ENCODE measurements at regions not wholly inside any gene's neighbourhood (a gene's known extent, or its start where the extent isn't known, plus 50 kb on each side); places are given as distances from the start of the nearest gene placed in this dataset.

DNA sequence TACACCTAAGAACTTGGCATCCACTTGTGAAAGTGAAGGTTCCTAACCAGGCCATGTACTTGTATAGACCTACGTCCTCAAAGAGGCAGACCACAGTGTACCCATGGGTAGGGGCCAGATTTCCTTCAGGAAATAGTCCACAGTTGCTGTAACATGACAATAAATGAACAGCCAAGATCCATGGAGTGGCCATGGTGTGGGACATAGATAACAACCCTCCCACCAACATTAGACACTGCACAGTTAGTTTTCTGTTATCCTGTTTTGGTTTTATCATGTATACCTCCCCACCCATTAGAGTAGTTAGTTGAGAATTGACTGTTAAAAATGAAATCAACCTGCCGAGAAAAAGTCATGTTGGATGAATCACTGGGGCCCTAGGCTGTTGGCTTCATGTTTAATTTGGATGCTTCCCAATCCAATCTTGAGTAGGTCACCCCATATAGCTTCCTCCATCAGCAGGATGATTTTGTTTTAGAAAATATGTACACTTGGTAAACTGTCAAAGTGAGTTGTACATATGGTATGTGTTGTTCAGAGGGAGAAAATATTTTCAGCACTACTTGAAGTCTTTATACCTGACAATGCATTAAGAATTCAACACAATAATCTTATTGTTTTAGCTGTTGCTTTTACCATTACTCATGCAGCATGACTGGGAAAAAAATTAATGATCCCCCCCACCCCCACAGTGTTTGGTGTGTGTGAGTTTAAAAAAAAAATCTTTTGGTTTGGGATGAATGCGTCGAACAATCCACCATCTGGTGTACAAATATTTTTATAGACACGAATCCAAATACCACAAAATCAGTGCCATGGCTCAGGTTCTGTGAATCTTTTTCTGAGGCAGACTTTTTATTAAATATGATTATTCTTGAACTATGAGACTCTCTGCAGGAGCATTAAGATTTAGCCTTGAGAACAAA, 88.3 kb upstream of the ARHGAP29 start:
- DNase-seq, result no peak

DNA sequence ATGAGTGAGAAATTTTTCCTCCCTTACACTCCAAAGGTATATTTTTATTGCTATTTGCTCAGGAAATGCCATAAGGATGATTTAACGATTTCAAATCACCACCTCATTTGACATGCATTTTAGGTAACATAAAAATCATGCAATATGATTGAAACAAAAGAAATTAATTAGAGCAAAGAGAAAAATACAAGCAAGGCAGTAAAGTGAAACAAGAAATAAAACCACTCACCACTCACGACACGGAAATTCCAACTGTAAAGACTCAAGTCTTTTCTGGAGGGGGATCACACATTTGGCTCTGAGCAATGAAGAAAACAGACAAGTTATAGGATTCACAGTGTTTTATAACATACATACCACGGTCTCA, 86.8 kb upstream of the ARHGAP29 start:
- DNase-seq, result no peak

DNA sequence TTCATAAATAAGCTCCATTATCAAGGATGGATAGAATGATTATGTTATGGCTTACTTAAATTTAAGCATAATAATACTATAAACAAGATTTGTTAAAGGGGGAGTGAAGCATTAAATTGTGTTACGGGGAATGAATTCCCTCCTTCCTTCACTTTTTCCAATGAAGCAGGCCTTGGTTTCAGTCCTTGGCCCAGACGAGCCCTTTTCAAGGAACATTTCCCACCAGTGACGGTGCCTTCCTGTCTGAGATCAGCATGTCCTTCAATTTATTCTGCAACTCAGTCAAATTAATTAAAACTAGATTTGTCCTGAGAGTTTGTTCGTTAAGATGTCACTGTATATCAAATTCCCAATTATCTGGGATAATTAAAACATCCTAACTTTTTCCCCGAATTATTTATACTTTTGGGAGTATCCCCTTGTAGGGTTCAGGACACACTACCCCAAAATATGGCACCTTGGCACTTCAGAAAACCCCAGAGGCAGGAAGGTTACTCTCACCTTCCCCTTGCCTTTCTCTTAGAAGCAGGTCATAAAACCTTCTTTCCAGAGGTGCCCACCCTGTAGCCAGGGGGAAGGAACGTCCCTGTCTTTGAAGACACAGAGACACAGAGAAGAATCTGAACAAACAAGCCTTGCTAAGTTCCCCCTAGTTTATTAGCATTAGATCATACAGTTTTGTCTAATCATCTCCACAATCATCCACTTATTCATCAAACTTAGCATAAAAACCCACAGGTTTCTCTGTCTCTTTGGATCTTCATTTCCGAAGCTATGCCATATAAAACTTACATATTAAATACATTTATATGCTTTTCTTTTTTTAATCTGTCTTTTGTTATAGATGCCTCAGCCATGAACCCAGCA, 86.2 kb upstream of the ARHGAP29 start:
- DNase-seq, result no peak

DNA sequence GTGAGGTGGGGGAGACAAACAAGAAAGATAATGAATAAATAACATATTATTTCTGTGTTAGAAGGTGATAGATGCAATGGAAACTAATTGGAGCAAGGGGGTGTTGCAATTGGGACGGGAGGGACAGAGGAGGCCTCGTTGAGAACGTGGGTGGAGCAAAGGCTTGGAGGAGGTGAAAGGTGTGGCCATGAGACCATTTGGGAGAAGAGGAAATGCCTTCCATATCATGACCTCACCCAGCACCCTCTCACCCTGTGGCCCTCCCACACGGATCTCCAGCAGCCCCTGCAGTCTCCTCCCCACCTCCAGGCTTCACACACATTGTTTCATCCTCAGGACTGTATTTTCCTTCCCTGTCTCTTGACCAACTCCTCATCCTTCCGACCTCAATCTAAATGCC, 85.3 kb upstream of the ARHGAP29 start:
- DNase-seq, result no peak

DNA sequence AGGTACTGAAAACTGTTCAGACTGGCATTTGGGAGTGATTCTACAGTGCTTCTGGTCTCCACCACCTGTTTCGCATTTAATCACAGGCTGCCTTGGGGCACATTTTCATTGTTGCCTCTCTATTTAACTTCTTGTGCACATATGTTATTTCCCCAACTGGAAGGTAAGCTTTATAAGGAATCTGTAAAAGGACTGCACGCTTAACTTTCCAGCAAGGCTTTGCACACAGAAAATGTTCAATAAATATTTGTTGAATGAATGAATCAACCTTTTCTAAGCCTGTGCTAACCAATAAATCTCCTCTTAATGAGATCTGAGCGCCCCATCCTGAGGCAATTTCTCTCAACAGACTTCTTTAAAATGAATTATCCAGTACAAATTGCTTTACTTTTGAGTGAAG, 84.3 kb upstream of the ARHGAP29 start:
- no peak for DNase-seq

DNA sequence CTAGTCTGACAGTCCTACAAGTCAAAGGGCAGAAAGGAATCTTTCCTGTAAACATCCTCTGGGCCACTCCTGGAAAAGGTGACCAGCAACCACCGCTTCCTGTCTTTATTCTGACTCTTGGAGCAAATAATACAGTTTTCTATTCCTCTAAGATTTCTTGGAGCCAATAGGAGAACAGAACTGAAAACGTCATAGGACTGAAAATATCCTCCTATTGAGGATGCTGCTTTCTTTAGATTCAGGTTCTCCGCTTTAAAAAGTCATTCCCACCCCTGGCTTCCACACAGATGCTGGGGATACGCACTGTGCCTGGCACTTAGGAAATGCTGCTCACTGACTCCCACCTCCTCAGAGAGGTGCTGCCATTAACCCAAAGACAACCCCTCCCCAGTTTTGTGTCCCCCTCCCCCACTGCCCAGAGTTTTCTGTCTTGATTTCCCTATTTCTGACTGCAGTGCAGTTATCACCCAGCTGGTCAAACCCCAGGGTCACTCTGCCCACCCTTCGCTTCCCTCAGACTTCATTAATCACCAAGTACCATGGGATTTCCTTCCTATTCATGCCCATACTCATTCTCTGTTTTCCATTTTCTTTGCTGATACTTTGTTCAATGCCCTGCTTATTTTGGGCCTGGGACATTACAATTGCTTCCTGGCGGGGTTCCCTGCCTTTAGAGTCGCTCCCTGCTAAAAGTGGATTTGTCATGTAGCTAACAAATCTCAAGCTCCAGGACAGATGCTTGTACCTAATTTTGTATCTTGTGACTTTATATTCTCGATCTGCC, 82.1 kb upstream of the ARHGAP29 start:
- no peak for DNase-seq

DNA sequence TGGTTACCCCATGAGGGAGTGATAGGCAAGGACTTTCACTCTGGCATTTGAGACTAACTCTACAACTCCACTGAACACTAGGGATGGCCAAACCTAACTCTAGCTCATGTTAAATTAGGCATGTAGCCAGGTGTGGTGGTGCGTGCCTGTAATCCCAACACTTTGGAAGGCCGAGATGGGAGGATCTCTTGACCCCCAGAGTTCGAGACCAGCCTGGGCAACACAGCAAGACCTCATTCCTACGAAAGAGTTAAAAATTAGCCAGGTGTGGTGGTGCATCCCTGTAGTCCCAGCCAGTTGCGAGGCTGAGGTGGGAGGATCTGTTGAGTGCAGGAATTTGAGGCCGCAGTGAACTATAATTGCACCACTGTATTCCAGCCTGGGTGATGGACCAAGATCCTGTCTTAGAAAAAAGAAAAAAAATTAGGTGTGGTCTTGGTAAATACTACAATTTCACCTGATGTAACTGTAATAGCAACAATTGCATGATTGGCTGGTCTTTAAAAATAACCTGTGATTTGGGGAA, 81.2 kb upstream of the ARHGAP29 start:
- no peak for DNase-seq

DNA sequence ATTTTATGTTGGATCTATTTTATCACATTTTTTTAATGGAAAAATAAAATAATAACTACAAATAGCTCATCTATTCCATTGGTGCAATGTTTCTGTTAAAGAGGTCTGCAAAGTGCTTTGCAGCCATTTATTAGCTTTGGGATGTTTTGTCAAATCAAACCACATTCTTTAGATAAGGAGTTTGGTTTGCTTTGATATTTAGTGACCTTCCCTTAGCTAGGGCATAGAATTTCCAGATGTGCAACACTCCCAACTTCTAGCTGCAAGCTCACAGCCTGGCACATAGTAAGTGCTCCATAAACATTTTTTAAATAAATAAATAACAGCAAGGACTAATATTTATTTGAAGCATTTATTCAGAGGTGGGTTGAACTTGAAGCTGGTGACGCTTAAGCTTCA, 80.4 kb upstream of the ARHGAP29 start:
- DNase-seq, result no peak

DNA sequence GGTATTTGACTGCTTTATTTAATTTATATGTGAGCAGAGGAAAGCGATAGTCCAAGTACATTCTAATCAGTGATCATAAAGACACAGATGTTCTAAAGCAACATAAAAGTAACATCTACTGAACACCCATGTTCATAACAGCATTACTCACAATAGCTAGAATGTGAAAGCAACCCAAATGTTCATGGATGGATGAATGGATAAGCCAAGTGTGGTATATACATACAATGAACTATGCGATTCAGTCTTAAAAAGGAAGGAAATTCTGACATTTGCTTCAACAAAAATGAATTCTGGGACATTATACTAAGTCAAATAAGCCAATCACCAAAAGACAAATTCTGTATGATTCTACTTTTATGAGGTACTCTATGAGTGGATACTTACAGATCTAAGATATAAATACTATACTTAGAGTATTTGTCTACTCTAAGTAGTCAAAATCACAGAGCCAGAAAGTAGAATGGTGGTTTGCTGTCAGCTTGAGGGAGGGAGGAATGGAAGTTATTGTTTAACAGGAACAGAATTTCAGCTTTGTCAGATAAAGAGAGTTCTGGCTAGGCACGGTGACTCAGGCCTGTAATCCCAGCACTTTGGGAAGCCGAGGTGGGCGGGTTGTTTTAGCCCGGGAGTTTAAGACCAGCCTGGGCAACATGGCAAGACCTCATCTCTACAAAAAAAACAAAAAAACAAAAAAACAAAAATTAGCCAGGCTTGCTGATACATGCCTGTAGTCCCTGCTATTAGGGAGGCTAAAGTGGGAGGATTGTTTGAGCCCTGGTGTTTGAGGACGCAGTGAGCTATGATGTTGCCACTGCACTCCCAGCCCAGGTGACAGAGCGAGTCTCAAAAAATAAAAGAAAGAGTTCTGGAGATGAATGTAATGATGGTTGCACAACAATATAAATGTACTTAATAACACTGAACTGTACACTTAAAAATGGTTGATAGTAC, 79.7 kb upstream of the ARHGAP29 start:
- DNase-seq, result no peak

DNA sequence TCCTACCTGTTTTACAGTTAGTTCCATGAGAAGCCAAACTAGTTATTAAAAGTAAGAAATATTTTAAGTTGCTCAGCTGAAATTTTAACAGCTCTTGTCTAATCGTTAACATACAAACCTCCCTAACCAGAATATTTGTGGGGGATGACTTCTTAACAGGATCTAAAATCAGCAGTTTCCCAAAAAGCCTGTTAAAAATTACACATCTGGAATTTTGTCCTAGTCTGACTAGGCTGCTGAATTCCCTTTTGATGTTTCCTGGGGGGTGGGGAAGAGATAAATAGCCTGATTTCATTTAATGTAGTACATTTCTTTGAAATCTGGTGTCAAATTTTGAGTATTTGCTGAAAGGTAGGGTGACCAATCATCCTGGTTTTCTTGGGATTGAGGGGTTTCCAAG, 78.8 kb upstream of the ARHGAP29 start:
- DNase-seq, result no peak

DNA sequence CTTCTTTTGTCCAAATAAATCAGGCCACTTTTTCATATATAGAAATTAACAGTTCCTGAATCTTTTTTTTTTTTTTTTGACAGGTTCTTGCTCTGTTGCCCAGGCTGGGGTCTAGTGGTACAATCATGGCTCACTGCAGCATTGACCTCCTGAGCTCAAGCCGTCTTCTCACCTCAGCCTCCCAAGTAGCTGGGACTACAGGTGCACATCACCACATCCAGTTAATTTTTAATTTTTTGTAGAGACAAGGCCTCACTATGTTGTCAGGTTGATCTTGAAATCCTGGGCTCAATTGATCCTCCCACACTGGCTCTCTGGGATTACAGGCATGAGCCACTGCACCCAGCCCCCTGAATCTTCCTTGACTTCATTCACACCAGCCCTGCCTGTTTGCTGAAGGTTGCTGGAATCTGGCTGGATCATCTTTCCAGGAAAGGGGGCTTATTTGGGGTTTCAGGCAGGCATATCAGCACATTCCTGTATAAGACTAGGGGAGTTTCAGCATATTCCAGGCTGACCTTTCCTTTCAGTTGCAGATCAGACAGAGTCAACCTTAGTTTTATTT, 78.2 kb upstream of the ARHGAP29 start:
- no peak for DNase-seq

DNA sequence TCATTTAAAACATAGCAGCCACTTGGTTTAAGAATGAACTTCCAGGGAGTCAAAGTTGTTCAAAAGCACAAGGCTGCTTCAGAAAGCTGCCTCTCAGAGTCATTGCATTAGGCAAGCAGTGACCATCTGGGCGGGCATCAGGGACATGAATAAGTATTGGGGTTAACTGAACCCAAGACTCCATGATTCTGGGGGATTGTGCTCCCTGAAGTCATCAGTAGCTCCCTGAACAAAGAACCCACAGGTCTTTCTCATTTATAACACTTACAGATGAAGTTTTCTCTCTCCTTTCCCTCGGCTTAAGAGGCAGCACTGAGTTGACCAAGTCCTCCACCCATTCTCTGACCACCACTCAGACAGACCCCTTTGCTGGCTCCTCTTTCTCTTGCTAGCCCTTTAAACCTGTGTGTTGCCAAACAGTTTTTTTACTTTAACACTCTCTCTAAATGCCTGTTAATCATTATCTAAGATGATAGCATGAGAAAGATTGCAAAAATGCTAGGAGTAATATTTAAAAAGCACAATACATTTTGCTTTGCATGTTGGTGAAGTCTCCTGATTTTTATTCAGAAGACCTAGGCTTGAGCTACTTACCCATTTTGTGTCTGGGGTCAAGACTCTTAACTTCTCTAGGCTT, 77.0 kb upstream of the ARHGAP29 start:
- DNase-seq, result no peak

DNA sequence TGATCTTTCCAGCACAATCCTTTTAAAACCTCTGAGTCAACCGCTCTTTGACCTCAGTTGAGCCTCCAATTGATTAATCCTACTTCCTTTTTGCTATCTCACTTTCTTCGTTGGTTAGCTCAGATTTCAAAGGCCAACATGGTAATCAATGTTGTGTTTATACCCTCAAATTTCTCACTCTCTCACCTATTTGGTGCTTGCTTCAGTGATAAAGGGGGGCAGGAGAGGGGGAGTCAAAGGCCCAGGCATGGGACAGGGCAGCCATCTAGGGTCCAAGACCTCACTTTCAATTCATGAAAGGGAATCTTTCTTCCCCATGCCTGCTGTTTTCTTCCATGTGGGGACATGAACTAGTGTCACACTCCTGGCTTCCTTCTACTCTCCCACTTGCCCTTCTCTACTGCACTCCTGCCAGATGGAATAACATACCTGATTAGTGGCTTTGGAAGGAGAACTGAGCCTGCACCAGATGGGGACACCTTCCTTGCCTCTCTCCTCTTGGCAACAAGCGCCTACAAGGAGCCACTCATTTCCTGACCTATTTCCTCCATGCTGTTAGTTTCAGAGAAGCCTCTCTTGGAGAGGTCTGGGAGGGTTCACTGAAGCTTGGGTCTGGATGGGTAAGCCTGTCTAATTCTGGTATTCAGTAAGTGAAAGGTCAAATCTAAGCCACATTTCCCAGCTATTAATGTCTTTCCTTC, 73.3 kb upstream of the ARHGAP29 start:
- no peak for DNase-seq

DNA sequence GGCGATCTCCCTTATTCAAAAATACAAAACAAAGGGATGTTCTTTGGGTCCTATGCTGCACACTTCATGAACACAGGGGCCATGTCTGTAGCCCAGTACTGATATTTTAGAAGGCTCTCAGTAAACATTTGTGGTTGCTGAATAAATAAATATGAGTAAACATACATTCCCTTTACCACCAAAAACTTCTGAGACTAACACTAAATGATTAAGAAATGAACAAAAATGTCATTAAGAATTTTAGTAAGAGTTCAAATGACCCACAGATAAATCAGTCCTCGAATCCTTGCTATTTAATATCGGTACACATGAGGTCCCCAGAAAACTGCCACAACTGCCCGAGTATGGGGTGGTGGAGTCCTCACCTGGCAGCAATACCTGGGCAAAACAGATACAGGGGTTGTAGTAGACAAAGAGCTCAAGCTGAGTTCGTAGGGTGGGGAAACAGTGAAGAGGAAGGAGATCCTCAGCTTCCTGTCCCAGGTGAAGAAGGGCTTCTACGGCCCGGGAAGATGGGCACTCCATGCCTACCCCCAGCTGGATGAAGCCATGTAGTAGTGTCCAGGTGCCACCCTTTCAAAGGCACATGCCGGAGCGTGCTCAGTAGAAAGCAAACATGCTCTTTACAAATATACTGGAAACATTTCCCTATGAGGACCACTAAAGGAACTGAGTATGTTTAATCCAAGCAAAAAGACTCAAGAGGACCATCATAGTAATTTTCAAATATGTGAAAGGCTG, 72.6 kb upstream of the ARHGAP29 start:
- DNase-seq, result no peak

DNA sequence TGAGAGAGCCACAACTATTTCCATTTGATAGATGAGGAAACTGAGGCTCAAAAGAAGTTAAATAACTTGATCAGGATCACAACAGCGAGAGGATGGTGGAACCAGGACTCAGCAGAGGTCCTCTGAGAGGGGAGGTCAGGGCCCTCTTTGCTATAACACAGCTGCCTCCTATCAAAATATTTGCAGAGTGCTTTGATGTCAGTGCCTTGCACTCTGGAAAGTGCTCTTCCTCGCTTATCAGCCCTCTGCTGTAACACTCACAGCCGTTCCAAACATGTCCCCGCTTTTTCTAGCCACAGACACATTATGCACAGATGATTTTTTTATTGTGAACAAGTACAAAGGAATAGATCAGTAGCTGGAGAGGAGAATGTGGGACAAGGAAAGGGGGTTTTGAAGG, 71.8 kb upstream of the ARHGAP29 start:
- DNase-seq, result no peak

DNA sequence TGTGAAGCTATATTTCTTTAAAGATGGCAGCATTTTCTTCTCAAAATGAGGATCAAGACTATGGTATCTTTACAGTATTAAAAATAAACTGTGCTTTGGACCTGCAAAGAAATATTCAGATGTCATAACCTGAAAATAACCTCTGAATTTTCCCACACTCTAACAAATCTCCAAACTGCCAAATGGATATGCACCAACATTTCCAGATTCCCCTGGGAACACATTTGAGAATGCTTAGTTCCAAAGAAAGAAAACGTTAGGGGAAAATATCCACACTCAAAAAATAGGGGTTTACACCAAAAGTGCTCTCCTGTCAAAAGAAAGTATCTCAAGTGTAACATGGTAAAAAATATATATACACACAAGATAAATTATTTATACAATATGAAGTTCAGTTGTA, 69.1 kb upstream of the ARHGAP29 start:
- no peak for DNase-seq

DNA sequence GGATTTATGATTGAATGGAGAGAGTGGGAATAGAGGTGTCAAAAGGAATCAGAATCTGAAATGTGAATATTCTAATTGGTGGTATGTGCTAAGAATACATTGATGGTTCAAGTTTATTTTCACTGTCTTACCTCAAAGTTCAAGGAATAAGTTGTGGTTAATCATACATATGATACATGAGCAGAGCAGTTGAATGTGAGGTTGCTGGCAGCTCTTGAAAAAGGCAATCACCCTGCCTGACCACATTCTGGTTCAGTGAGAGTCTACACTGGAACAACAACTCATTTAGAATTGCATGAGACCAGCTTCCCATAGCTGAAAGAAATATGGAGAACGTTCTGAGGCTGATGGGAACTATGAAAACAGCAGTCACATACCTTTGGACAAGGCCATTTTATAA, 68.3 kb upstream of the ARHGAP29 start:
- DNase-seq, result no peak

DNA sequence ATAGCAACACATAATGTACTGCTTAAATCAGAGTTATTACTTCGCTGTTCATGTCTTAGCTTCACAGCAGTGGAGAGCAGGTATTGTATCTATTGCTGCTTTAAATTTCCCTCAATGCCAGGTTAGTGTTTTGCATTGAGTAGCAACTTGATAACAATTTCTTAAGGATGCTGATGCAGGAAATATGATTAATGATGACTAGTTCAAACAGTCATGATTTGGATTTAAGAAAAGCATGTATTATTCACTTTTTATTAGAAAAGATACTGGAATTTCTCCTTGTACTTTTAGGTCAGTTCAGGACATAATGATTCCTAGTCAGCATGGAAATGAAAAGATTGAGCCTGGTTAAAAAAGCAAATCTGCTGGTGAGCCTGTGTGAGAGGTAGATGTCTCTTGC, 67.2 kb upstream of the ARHGAP29 start:
- no peak for DNase-seq

DNA sequence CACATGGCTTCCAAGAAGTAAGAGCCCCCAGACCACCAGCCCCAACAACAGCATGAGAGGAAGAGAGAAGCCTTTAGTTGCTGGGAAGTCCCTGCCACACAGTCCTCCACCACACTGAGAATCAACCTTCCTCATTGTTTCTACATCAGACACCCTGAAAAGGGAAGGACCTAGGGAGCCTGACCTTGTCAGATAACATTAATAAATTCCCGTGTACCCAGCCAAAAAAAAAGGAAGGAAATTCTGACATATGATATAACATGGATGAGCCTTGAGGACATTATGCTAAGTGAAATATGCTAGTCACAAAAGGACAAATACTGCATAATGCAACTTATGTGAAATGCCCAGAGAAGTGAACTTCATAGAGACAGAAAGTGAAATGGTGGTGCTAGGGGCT, 65.6 kb upstream of the ARHGAP29 start:
- no peak for DNase-seq

Data from right lung (tissue), 2 donors.